Stimulated activated effector memory CD8-positive, alpha-beta T cell treated with anti-CD3 and anti-CD28 coated beads, Interleukin-12 subunit alpha, Interleukin-12 subunit beta, amount 100 ng/mL, for 72 hours (primary cell): ENCODE measurements at regions not wholly inside any gene's neighbourhood (a gene's known extent, or its start where the extent isn't known, plus 50 kb on each side); places are given as distances from the start of the nearest gene placed in this dataset.
A peak's percentile ranks its signal among the peaks of the same experiment; 100 is the strongest.

Experiments used
- ATAC-seq: fragments of 150-1000 bp; cut with Tn5 transposase; 2 replicates; pipeline ENCODE4 v1.10.0; 2021
- DNase-seq, 2 donors: peaks; one replicate each; pipeline ENCODE4 v3.0.0; 2021 to 2022; ENCODE audit warnings: low spot score in 2 of 2
- H3K27ac Mint-ChIP-seq: one replicate; pipeline ENCODE4 v1.8.0; 2022; ENCODE audit warnings: mild to moderate bottlenecking, mixed read lengths
- H3K36me3 Mint-ChIP-seq: one replicate; pipeline ENCODE4 v1.8.0; 2022; ENCODE audit warnings: mild to moderate bottlenecking, mixed read lengths
- H3K4me1 Mint-ChIP-seq: one replicate; pipeline ENCODE4 v1.8.0; 2022; ENCODE audit warnings: mixed read lengths
- H3K4me3 Mint-ChIP-seq: one replicate; pipeline ENCODE4 v1.8.0; 2022; ENCODE audit warnings: mild to moderate bottlenecking, mixed read lengths
- H3K9me3 Mint-ChIP-seq: one replicate; pipeline ENCODE4 v1.8.0; 2022; ENCODE audit warnings: mixed read lengths

DNA sequence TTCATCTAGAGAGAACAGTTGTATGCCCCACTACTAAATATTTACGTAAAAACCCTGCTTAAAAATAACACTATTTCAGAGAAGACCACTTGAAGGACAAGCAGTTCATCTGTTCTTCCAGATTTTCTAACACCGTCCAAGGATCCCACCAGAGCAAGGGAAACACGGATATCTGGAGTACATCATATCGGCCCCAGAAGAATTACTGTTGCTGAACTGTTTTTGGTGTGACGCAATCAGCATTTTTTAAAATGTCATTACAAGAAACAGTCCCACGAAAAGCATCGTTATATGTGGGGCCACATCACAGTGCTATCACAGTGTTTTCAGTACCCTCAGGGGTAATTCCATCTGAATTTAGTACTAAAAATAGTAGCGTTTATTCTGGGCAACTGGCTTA, 134.5 kb upstream of the PKDCC start:
- no peak overlapping the region for H3K4me3 Mint-ChIP-seq
- DNase-seq (no peak), ATAC-seq (no peak)
- H3K9me3 Mint-ChIP-seq, result no peaks in the 10 kb centered on the region
- H3K27ac Mint-ChIP-seq, result no peak overlapping the region
- H3K36me3 Mint-ChIP-seq, result no peaks in the 10 kb centered on the region
- H3K4me1 Mint-ChIP-seq, result peaks cover 19% of the 10 kb centered on the region

DNA sequence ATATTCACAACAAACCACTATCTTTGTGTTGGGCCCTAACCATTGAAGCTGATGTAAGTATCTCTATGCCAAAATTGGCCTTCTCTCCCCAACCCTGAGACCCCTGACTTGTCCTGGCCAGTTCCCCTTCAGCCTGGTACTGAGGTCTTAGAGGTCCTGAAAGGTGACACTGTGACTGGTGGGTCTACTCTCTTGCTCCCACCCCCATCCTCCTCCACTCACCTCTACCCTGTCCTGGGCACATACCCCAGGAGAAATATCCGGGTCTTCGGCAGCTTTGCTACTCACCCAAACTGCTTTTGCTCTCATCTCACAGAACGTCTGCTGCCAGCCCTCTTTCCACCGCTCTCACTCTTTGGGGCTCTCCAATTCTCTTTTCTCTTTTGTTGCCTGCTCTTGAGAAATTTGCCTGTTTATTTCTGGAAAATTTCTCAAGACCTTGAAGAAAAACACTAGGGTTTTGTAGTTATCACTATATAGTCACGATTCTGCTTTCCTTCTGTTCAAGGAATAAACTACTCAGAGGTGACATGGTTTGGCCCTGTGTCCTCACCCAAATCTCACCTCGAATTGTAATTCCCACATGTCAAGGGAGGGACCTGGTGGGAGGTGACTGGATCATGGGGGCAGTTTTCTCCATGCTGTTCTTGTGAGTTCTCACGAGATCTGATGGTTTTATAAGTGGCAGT, 133.8 kb upstream of the PKDCC start:
- H3K4me1 Mint-ChIP-seq, result peaks cover 14% of the 10 kb centered on the region
- H3K9me3 Mint-ChIP-seq, result no peaks in the 10 kb centered on the region
- no peak for DNase-seq
- peak overlapping the region; percentile 48 for H3K27ac Mint-ChIP-seq
- H3K36me3 Mint-ChIP-seq, result no peaks in the 10 kb centered on the region
- ATAC-seq, result no peak
- no peak overlapping the region for H3K4me3 Mint-ChIP-seq

- Mint-ChIP-seq H3K4me3 (no peak overlapping the region), H3K27ac (no peak overlapping the region), H3K9me3 (no peaks in the 10 kb centered on the region), H3K36me3 (no peaks in the 10 kb centered on the region), H3K4me1 (peaks cover 8% of the 10 kb centered on the region)
- ATAC-seq, result no peak
- DNase-seq, result no peak
These were observed 132.9 kb upstream of the PKDCC start for GRCh38 chr2:41914936-41915335.

GRCh38 chr2:41916177-41916576, 131.6 kb upstream of the PKDCC start:
- DNase-seq (no peak), ATAC-seq (no peak)
- Mint-ChIP-seq H3K27ac (no peak overlapping the region), H3K4me3 (no peak overlapping the region), H3K36me3 (no peaks in the 10 kb centered on the region), H3K9me3 (no peaks in the 10 kb centered on the region), H3K4me1 (peaks cover 8% of the 10 kb centered on the region)

GRCh38 chr2:41917587-41917986, 130.2 kb upstream of the PKDCC start:
- no peak overlapping the region for H3K4me3 Mint-ChIP-seq
- ATAC-seq (no peak), DNase-seq (no peak)
- H3K27ac Mint-ChIP-seq, result no peak overlapping the region
- H3K4me1 Mint-ChIP-seq, result peaks cover 8% of the 10 kb centered on the region
- no peaks in the 10 kb centered on the region for H3K9me3 Mint-ChIP-seq
- no peaks in the 10 kb centered on the region for H3K36me3 Mint-ChIP-seq

- no peaks in the 10 kb centered on the region for H3K9me3 Mint-ChIP-seq
- ATAC-seq (no peak), DNase-seq (no peak)
- H3K4me3 Mint-ChIP-seq, result no peak overlapping the region
- H3K36me3 Mint-ChIP-seq, result no peaks in the 10 kb centered on the region
- no peak overlapping the region for H3K27ac Mint-ChIP-seq
- peaks cover 11% of the 10 kb centered on the region for H3K4me1 Mint-ChIP-seq
These were observed 128.7 kb upstream of the PKDCC start for GRCh38 chr2:41919135-41919534.

GRCh38 chr2:41920181-41920580, 127.6 kb upstream of the PKDCC start:
- H3K4me3 Mint-ChIP-seq, result no peak overlapping the region
- DNase-seq (no peak), ATAC-seq (no peak)
- peaks cover 5% of the 10 kb centered on the region for H3K4me1 Mint-ChIP-seq
- H3K36me3 Mint-ChIP-seq, result no peaks in the 10 kb centered on the region
- peaks cover 2% of the 10 kb centered on the region for H3K9me3 Mint-ChIP-seq
- H3K27ac Mint-ChIP-seq, result no peak overlapping the region

- DNase-seq, result no peak
- Mint-ChIP-seq H3K4me3 (no peak overlapping the region), H3K4me1 (peaks cover 5% of the 10 kb centered on the region)
These were observed 127.0 kb upstream of the PKDCC start for GRCh38 chr2:41920812-41921211.

GRCh38 chr2:41922177-41922576, 125.6 kb upstream of the PKDCC start:
- H3K36me3 Mint-ChIP-seq, result no peaks in the 10 kb centered on the region
- H3K4me3 Mint-ChIP-seq, result no peak overlapping the region
- H3K4me1 Mint-ChIP-seq, result peaks cover 5% of the 10 kb centered on the region
- ATAC-seq (no peak), DNase-seq (no peak)
- H3K27ac Mint-ChIP-seq, result no peak overlapping the region
- peaks cover 4% of the 10 kb centered on the region for H3K9me3 Mint-ChIP-seq

More at GRCh38 chr2:41920812-41921211, 127.0 kb upstream of the PKDCC start:
- Mint-ChIP-seq H3K36me3 (no peaks in the 10 kb centered on the region), H3K27ac (no peak overlapping the region), H3K9me3 (peaks cover 4% of the 10 kb centered on the region)
- no peak for ATAC-seq

GRCh38 chr2:41923156-41923786, 124.5 kb upstream of the PKDCC start:
- H3K9me3 Mint-ChIP-seq, result peaks cover 4% of the 10 kb centered on the region
- no peak for ATAC-seq
- H3K36me3 Mint-ChIP-seq, result no peaks in the 10 kb centered on the region
- peaks cover 5% of the 10 kb centered on the region for H3K4me1 Mint-ChIP-seq
- no peak for DNase-seq
- no peak overlapping the region for H3K27ac Mint-ChIP-seq
- no peak overlapping the region for H3K4me3 Mint-ChIP-seq

DNA sequence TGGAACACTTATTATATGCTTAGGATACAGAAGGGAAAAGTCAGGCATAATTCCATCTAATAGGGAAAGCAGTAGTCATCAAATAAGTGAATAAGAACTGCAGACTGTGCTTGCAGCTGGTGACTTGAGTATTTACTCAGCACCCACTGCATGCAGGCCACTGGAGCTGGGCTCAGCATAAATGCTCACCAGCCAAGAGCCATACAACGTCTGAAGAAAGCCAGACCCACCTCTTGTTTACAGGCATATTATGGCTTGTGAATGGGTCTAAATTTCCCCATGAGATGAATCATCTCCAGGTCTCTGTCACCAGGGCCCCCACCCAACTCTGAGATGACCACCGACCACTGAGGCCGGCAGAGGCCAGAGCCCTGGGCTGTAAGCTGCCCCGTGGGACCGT, 123.8 kb upstream of the PKDCC start:
- ATAC-seq (no peak), DNase-seq (no peak)
- Mint-ChIP-seq H3K4me3 (no peak overlapping the region), H3K9me3 (peaks cover 4% of the 10 kb centered on the region), H3K36me3 (no peaks in the 10 kb centered on the region), H3K27ac (no peak overlapping the region), H3K4me1 (peaks cover 5% of the 10 kb centered on the region)

DNA sequence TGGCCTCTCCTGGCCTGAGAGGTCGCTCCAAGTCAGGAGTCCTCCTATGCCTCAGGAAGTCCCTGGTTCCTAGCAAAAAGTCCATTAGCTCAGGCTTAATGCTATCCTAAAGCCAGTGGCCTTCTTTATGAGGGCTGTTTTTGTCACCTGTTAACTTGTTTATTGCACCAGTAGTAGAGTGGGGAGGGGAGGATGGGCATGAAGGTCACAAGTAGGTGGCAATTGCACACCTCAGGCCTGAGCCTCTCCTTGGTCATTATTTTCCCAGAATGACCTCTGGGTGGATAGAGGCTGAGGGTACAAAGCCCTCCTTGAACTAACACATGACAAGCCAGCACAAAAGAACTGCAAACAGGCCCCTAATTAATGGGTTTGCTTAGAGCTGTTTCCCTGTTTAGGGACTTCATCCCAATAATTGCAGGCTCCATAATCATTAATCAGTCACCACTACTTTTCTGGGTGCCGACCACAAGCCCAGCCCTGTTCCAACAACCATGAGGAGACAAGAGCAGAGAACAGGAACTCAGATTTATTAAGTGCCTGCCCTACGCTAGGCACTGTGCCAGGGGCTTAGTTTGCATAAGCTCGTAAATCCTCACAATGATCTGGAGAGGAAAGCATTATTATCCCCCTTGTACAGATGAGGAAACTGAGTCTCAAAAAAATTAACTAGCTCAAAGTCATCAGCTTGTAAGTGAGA, 123.0 kb upstream of the PKDCC start:
- H3K27ac Mint-ChIP-seq, result no peak overlapping the region

GRCh38 chr2:41925712-41926111, 122.1 kb upstream of the PKDCC start:
- peaks cover 4% of the 10 kb centered on the region for H3K9me3 Mint-ChIP-seq
- H3K4me3 Mint-ChIP-seq, result no peak overlapping the region
- no peak for DNase-seq
- H3K36me3 Mint-ChIP-seq, result no peaks in the 10 kb centered on the region
- no peak for ATAC-seq
- no peak overlapping the region for H3K27ac Mint-ChIP-seq
- H3K4me1 Mint-ChIP-seq, result peaks cover 5% of the 10 kb centered on the region

More for the DNA sequence above, 123.0 kb upstream of the PKDCC start:
- Mint-ChIP-seq H3K36me3 (no peaks in the 10 kb centered on the region), H3K4me1 (peaks cover 5% of the 10 kb centered on the region), H3K4me3 (no peak overlapping the region), H3K9me3 (peaks cover 4% of the 10 kb centered on the region)
- DNase-seq (no peak), ATAC-seq (no peak)

GRCh38 chr2:41926614-41927580, 120.9 kb upstream of the PKDCC start:
- H3K9me3 Mint-ChIP-seq, result peaks cover 4% of the 10 kb centered on the region
- H3K4me1 Mint-ChIP-seq, result peaks cover 5% of the 10 kb centered on the region
- H3K36me3 Mint-ChIP-seq, result no peaks in the 10 kb centered on the region
- ATAC-seq, result peak; percentile 13
- H3K4me3 Mint-ChIP-seq, result no peak overlapping the region
- no peak for DNase-seq
- H3K27ac Mint-ChIP-seq, result no peak overlapping the region
